Tibial artery (tissue), 4 donors: ENCODE measurements at regions not wholly inside any gene's neighbourhood (a gene's known extent, or its start where the extent isn't known, plus 50 kb on each side); places are given as distances from the start of the nearest gene placed in this dataset.

Source experiments
- DNase-seq, 2 donors: peaks; one replicate each; pipeline ENCODE4 v3.0.0-alpha.2; 2019
- H3K27ac ChIP-seq, 2 donors: fragments of 200-600 bp; sonication (generic) in 1 of 2; 1 replicate in 1 of 2; 2 replicates in 1 of 2; pipeline ENCODE4 v1.5.1; 2018 to 2019; ENCODE audit warnings: mild to moderate bottlenecking in 1 of 2
- H3K27me3 ChIP-seq, 2 donors: fragments of 200-600 bp; sonication (generic) in 1 of 2; one replicate each; pipeline versions ENCODE4 v1.5.1 to v1.6.0; 2016 to 2019
- H3K36me3 ChIP-seq, 3 donors: fragments of 200-600 bp; sonication (generic) in 2 of 3; one replicate each; pipeline ENCODE4 v1.5.1; 2016 to 2019; ENCODE audit warnings: mild to moderate bottlenecking in 2 of 3
- H3K4me1 ChIP-seq, 4 donors: fragments of 200-600 bp; sonication (generic) in 2 of 4; 1 replicate in 3 of 4; 2 replicates in 1 of 4; pipeline ENCODE4 v1.5.1; 2016 to 2019
- H3K4me3 ChIP-seq, 2 donors: fragments of 200-600 bp; sonication (generic) in 1 of 2; 1 replicate in 1 of 2; 2 replicates in 1 of 2; pipeline ENCODE4 v1.5.1; 2018 to 2019; ENCODE audit warnings: mild to moderate bottlenecking in 2 of 2
- H3K9me3 ChIP-seq, 3 donors: fragments of 200-600 bp; sonication (generic) in 1 of 3; one replicate each; pipeline ENCODE4 v1.5.1; 2016 to 2019
- intact Hi-C: fragments of 100-400 bp; cut with DNase I; formaldehyde crosslinking; loops from one replicate; pipeline ENCODE4 v1.15.0; 2023; ENCODE audit warnings: low total_unique reads
- TF ChIP-seq, protein P1 (sequence below), 2 experiments: fragments of 200-600 bp in 1 of 2; fragments of 450-650 bp in 1 of 2; IDR thresholded peaks; one replicate each; pipeline ENCODE4 v1.5.1; 2017 to 2019; ENCODE audit warnings: antibody characterized with exemption in 2 of 2, mild to moderate bottlenecking in 1 of 2, moderate library complexity in 1 of 2

DNA sequence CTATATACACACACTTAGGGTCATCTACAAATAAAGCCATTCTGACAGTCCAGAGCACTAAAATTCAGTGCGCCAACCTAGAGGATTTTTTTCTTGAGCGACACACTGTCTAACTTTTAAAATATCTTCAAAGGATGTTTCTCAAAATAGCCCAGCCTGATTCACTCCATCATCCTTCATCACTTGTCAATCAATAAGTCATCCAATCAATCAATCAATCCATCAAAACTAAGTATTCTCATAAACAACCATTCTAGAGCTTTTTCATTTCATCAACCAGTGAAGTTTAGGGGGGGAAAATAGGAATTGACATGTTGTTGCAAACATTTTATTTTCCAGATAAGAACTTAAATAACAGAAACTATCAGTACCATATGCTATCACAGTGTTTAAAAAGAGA is 183.2 kb downstream of the HDGFL1 start:
- no peak overlapping the region for H3K27ac ChIP-seq
- H3K9me3 ChIP-seq = no peaks in the 10 kb centered on the region
- intact Hi-C loops = no loop called here
- H3K27me3 ChIP-seq = no peaks in the 10 kb centered on the region
- no peak for DNase-seq
- TF ChIP-seq, protein P1, sequence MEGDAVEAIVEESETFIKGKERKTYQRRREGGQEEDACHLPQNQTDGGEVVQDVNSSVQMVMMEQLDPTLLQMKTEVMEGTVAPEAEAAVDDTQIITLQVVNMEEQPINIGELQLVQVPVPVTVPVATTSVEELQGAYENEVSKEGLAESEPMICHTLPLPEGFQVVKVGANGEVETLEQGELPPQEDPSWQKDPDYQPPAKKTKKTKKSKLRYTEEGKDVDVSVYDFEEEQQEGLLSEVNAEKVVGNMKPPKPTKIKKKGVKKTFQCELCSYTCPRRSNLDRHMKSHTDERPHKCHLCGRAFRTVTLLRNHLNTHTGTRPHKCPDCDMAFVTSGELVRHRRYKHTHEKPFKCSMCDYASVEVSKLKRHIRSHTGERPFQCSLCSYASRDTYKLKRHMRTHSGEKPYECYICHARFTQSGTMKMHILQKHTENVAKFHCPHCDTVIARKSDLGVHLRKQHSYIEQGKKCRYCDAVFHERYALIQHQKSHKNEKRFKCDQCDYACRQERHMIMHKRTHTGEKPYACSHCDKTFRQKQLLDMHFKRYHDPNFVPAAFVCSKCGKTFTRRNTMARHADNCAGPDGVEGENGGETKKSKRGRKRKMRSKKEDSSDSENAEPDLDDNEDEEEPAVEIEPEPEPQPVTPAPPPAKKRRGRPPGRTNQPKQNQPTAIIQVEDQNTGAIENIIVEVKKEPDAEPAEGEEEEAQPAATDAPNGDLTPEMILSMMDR (IDR thresholded peaks at IDR 0.05) = no peak
- H3K4me1 ChIP-seq = no peaks in the 10 kb centered on the region
- no peak overlapping the region for H3K4me3 ChIP-seq
- H3K36me3 ChIP-seq = no peaks in the 10 kb centered on the region

DNA sequence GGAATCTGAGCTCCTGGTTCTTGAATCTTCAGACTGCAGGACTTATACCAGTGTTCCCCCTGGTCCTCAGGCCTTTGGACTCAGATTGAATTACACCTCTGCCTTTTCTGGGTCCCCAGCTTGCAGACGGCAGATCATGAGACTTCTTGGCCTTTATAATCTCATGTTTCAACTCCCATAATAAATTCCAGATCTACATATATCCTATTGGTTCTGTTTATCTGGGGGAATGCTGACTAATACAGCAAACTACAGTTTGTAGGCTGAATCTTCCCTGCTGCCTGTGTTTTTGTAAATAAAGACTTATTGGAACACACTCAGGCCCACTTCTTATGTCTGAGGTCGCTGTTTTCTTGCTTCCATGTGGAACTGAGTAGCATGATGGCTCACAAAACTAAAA is 184.7 kb downstream of the HDGFL1 start:
- Histone ChIP-seq H3K4me3 (no peak overlapping the region), H3K36me3 (no peaks in the 10 kb centered on the region), H3K27me3 (no peaks in the 10 kb centered on the region), H3K9me3 (no peaks in the 10 kb centered on the region), H3K4me1 (no peaks in the 10 kb centered on the region), H3K27ac (no peak overlapping the region)
- TF ChIP-seq, protein P1 (IDR thresholded peaks at IDR 0.05) = no peak
- intact Hi-C loops = no loop called here
- no peak for DNase-seq

DNA sequence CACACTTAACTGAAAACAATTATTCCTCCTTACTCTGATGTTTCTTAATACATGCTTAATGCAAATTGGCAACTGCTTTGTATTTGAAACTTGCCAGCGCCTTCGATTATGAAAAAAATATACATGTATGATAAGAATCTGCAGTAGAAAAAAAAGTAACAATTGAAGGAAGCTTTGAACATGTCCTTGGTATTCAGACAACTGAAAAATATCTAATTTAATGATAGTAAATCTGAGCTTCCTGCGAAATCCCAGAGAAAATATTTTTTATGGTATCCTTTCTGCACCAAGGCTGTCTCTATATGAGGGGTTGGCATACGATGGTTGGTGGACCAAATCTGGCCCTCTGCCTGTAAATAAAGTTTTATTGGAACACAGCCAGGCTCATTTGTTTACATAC is 186.2 kb downstream of the HDGFL1 start:
- DNase-seq = no peak
- intact Hi-C loops = no loop called here
- no peak overlapping the region for H3K27ac ChIP-seq
- no peaks in the 10 kb centered on the region for H3K36me3 ChIP-seq
- H3K4me3 ChIP-seq = no peak overlapping the region
- TF ChIP-seq, protein P1 (IDR thresholded peaks at IDR 0.05) = no peak
- H3K9me3 ChIP-seq = no peaks in the 10 kb centered on the region
- no peaks in the 10 kb centered on the region for H3K27me3 ChIP-seq
- H3K4me1 ChIP-seq = no peaks in the 10 kb centered on the region

DNA sequence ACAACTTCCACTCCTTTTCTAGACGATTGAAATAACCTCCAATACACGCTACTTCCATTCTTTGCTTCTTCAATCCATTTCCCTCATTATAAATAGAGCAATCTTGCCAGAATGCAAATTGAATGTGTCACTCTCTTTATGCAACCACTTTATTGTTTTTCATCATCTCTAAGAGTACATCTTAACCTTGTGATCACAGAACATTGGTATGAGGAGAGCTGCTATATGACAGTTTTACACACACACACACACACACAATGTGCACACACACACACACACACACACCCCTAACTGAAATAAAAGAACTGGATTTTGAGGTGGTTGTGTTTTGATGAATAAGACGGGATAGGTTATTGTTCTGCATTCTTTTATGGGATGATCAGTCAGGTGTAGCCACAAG is 187.0 kb downstream of the HDGFL1 start:
- intact Hi-C loops = no loop called here
- DNase-seq = no peak
- Histone ChIP-seq H3K36me3 (no peaks in the 10 kb centered on the region), H3K27me3 (no peaks in the 10 kb centered on the region), H3K9me3 (no peaks in the 10 kb centered on the region), H3K4me3 (no peak overlapping the region), H3K4me1 (no peaks in the 10 kb centered on the region), H3K27ac (no peak overlapping the region)
- TF ChIP-seq, protein P1 (IDR thresholded peaks at IDR 0.05) = no peak

DNA sequence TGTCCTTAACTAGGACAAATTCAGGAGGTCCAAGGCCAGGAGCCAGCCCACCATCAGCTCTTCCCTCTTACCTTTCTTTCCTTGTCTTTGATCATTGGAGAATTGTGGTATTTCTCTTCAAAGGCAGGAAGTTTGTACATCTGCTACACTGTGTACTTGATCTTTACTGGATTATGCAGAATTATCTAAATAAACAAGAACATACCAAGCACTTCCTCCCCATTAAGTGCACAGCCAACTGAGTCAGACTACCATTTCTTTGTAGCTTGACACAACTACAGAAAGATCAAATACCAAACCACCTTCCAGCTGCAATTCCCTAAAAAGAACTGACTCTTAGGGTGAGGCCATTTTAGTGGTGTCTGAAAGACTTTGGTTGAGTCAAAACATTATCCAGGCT is 195.1 kb downstream of the HDGFL1 start:
- Histone ChIP-seq H3K27me3 (no peaks in the 10 kb centered on the region), H3K9me3 (no peaks in the 10 kb centered on the region), H3K4me3 (no peak overlapping the region), H3K36me3 (no peaks in the 10 kb centered on the region), H3K27ac (no peak overlapping the region), H3K4me1 (peaks cover 0 to 10% (median 0%) of the 10 kb centered on the region in 4 donors)
- no peak for DNase-seq
- TF ChIP-seq, protein P1 (IDR thresholded peaks at IDR 0.05) = no peak
- intact Hi-C loops = no loop called here

DNA sequence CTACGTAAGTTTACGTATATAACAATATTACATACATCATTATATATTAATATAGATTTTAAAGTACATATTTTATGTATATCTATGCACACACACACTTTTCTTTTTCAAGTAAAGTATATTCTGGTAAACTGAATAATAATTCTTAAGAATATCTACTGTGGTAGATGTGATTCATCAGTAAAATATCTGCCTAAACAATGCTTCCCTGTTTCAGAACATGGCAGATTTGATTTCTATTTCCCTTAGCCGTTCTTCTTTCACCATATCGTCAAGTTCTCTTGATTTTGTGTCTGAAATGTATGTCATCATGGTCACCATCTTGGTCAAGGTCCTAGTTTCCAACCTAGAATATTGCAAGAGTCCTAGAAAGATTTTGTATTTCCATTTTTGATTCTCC is 195.6 kb downstream of the HDGFL1 start:
- no peaks in the 10 kb centered on the region for H3K9me3 ChIP-seq
- intact Hi-C loops = no loop called here
- H3K36me3 ChIP-seq = no peaks in the 10 kb centered on the region
- peaks cover 0 to 10% (median 0%) of the 10 kb centered on the region in 4 donors for H3K4me1 ChIP-seq
- no peak overlapping the region for H3K4me3 ChIP-seq
- H3K27me3 ChIP-seq = no peaks in the 10 kb centered on the region
- TF ChIP-seq, protein P1 (IDR thresholded peaks at IDR 0.05) = no peak
- no peak overlapping the region for H3K27ac ChIP-seq
- DNase-seq = no peak
